ENCODE measurements at regions not wholly inside any gene's neighbourhood (a gene's known extent, or its start where the extent isn't known, plus 50 kb on each side); places are given as distances from the start of the nearest gene placed in this dataset.

- H3K27ac Mint-ChIP-seq (ENCODE audit: unreplicated experiment): no peak overlapping the region
- H3K4me3 Mint-ChIP-seq: no peak overlapping the region
- H3K4me1 Mint-ChIP-seq: no peaks in the 10 kb centered on the region
- no peak for DNase-seq (ENCODE audit: low read depth, low spot score)
- H3K36me3 Mint-ChIP-seq (ENCODE audit: low read depth): peaks cover 3% of the 10 kb centered on the region
- peaks cover 8% of the 10 kb centered on the region for H3K9me3 Mint-ChIP-seq
- H3K27me3 Mint-ChIP-seq (ENCODE audit: low read depth): no peaks in the 10 kb centered on the region
- no peak for TF ChIP-seq CTCF (conservative IDR thresholded peaks at IDR 0.05)
These were observed 1544.9 kb upstream of the PCDH7 start for GRCh38 chr4:29175291-29175690.

GRCh38 chr4:29199025-29199424 lies 1521.1 kb upstream of the PCDH7 start:
- no peaks in the 10 kb centered on the region for H3K9me3 Mint-ChIP-seq
- no peak for TF ChIP-seq CTCF (conservative IDR thresholded peaks at IDR 0.05)
- no peaks in the 10 kb centered on the region for H3K27me3 Mint-ChIP-seq (ENCODE audit: low read depth)
- DNase-seq (ENCODE audit: low read depth, low spot score): no peak
- no peak overlapping the region for H3K27ac Mint-ChIP-seq (ENCODE audit: unreplicated experiment)
- H3K4me3 Mint-ChIP-seq: no peak overlapping the region
- no peaks in the 10 kb centered on the region for H3K36me3 Mint-ChIP-seq (ENCODE audit: low read depth)
- no peaks in the 10 kb centered on the region for H3K4me1 Mint-ChIP-seq

GRCh38 chr4:29199485-29199884 lies 1520.7 kb upstream of the PCDH7 start:
- H3K27ac Mint-ChIP-seq (ENCODE audit: unreplicated experiment): no peak overlapping the region
- DNase-seq (ENCODE audit: low read depth, low spot score): no peak
- no peaks in the 10 kb centered on the region for H3K27me3 Mint-ChIP-seq (ENCODE audit: low read depth)
- peaks cover under 1% of the 10 kb centered on the region for H3K4me1 Mint-ChIP-seq
- TF ChIP-seq CTCF (conservative IDR thresholded peaks at IDR 0.05): no peak
- no peaks in the 10 kb centered on the region for H3K9me3 Mint-ChIP-seq
- H3K36me3 Mint-ChIP-seq (ENCODE audit: low read depth): no peaks in the 10 kb centered on the region
- no peak overlapping the region for H3K4me3 Mint-ChIP-seq

- no peaks in the 10 kb centered on the region for H3K27me3 Mint-ChIP-seq (ENCODE audit: low read depth)
These were observed 1507.1 kb upstream of the PCDH7 start for GRCh38 chr4:29213020-29213419.

GRCh38 chr4:29220761-29221160 lies 1499.4 kb upstream of the PCDH7 start:
- Mint-ChIP-seq H3K27me3 (ENCODE audit: low read depth) (no peaks in the 10 kb centered on the region), H3K36me3 (ENCODE audit: low read depth) (no peaks in the 10 kb centered on the region), H3K4me1 (no peaks in the 10 kb centered on the region), H3K27ac (ENCODE audit: unreplicated experiment) (no peak overlapping the region), H3K4me3 (no peak overlapping the region), H3K9me3 (no peaks in the 10 kb centered on the region)
- no peak for TF ChIP-seq CTCF (conservative IDR thresholded peaks at IDR 0.05)
- no peak for DNase-seq (ENCODE audit: low read depth, low spot score)

More at GRCh38 chr4:29213020-29213419, 1507.1 kb upstream of the PCDH7 start:
- Mint-ChIP-seq H3K4me1 (no peaks in the 10 kb centered on the region), H3K36me3 (ENCODE audit: low read depth) (no peaks in the 10 kb centered on the region), H3K27ac (ENCODE audit: unreplicated experiment) (no peak overlapping the region), H3K9me3 (peaks cover 3% of the 10 kb centered on the region), H3K4me3 (no peak overlapping the region)
- no peak for DNase-seq (ENCODE audit: low read depth, low spot score)
- TF ChIP-seq CTCF (conservative IDR thresholded peaks at IDR 0.05): no peak

GRCh38 chr4:29224911-29225310 lies 1495.3 kb upstream of the PCDH7 start:
- Mint-ChIP-seq H3K27ac (ENCODE audit: unreplicated experiment) (no peak overlapping the region), H3K4me1 (no peaks in the 10 kb centered on the region), H3K27me3 (ENCODE audit: low read depth) (no peaks in the 10 kb centered on the region), H3K4me3 (no peak overlapping the region), H3K9me3 (no peaks in the 10 kb centered on the region), H3K36me3 (ENCODE audit: low read depth) (no peaks in the 10 kb centered on the region)
- DNase-seq (ENCODE audit: low read depth, low spot score): no peak
- no peak for TF ChIP-seq CTCF (conservative IDR thresholded peaks at IDR 0.05)

Data from neural crest cell (in vitro differentiated cells).